ENCODE measurements at regions not wholly inside any gene's neighbourhood (a gene's known extent, or its start where the extent isn't known, plus 50 kb on each side); places are given as distances from the start of the nearest gene placed in this dataset.

DNA sequence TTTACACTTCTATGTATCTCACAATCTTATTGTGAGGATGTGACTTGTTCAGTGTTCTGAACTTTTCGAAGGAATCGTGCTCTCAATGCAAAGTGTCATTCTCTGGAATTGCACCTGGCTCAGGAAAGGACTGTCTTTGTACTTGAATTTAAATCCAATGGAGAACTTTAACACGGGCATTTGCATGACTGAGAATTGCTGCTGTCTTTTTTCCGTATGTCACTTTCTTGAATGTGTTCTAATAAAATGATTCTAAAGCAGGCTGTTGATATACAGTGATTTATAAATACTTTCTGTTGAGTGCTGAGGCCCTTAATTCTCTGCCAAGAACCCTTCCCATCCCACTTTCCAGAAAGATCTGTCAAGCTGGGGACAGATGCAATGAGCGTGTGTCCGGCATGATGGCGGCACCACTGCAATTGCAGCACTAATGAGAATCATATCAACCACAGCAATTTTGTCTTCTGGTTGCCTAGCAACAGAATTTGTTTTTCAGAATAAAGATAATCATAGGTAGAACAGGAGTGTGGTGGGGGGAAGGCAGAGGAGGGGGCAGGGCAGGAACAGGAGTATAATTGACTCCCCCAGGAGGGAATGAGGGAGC, 210.6 kb upstream of the UMPS start:
- H3K9me3 ChIP-seq (ENCODE audit: insufficient read depth, low read depth, low read length), result no peaks in the 10 kb centered on the region
- no peak overlapping the region for H3K9ac ChIP-seq (ENCODE audit: low read depth, low read length, poor library complexity, severe bottlenecking)
- H3F3A ChIP-seq (ENCODE audit: low read depth), result no peaks in the 10 kb centered on the region
- no peak overlapping the region for H2AFZ ChIP-seq (ENCODE audit: low read length)
- H3K9me2 ChIP-seq (replicated peaks; ENCODE audit: low read depth, low read length), result no peaks in the 10 kb centered on the region
- H4K20me1 ChIP-seq (ENCODE audit: insufficient read depth, low read length, poor library complexity, severe bottlenecking), result no peaks in the 10 kb centered on the region
- H3K4me2 ChIP-seq (ENCODE audit: low read depth, low read length, poor library complexity, severe bottlenecking), result no peak overlapping the region
- H3K4me3 ChIP-seq (ENCODE audit: low read length, poor library complexity, severe bottlenecking), result no peak overlapping the region
- no peaks in the 10 kb centered on the region for H3K79me2 ChIP-seq (ENCODE audit: insufficient read depth, low read length)
- H3K27me3 ChIP-seq (ENCODE audit: insufficient read depth, low read length, poor library complexity, severe bottlenecking), result no peaks in the 10 kb centered on the region
- no peaks in the 10 kb centered on the region for H3K36me3 ChIP-seq (ENCODE audit: insufficient read depth, low read length)
- TF ChIP-seq, protein P1, sequence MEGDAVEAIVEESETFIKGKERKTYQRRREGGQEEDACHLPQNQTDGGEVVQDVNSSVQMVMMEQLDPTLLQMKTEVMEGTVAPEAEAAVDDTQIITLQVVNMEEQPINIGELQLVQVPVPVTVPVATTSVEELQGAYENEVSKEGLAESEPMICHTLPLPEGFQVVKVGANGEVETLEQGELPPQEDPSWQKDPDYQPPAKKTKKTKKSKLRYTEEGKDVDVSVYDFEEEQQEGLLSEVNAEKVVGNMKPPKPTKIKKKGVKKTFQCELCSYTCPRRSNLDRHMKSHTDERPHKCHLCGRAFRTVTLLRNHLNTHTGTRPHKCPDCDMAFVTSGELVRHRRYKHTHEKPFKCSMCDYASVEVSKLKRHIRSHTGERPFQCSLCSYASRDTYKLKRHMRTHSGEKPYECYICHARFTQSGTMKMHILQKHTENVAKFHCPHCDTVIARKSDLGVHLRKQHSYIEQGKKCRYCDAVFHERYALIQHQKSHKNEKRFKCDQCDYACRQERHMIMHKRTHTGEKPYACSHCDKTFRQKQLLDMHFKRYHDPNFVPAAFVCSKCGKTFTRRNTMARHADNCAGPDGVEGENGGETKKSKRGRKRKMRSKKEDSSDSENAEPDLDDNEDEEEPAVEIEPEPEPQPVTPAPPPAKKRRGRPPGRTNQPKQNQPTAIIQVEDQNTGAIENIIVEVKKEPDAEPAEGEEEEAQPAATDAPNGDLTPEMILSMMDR (conservative IDR thresholded peaks at IDR 0.05; ENCODE audit: low read length), result no peak
- no peak for TF ChIP-seq EZH2phosphoT487 (IDR thresholded peaks at IDR 0.05; ENCODE audit: borderline replicate concordance)
- H3K4me1 ChIP-seq (ENCODE audit: insufficient read depth, low read length, poor library complexity, severe bottlenecking), result no peaks in the 10 kb centered on the region

DNA sequence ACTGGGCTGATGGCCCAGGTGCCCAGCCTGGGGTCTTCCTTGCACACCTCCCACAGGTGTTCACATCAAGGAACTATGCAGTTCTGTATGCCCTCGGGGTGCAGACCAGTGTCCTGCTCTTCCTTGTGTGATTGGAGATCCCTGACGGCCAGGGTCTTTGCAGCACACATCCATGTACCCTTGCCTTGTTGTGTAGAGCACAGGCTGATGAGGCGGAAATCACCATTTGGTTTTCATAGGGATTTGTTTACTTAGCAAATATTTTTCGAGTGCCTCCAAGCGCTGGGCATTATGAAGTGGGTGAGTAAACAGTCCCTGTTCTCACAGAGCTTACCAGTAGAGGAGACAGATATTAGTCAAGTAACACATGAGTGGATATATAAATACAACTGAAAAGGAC, 209.3 kb upstream of the UMPS start:
- no peaks in the 10 kb centered on the region for H3K79me2 ChIP-seq (ENCODE audit: insufficient read depth, low read length)
- no peaks in the 10 kb centered on the region for H3K9me3 ChIP-seq (ENCODE audit: insufficient read depth, low read depth, low read length)
- no peak overlapping the region for H3K4me2 ChIP-seq (ENCODE audit: low read depth, low read length, poor library complexity, severe bottlenecking)
- H3K4me3 ChIP-seq (ENCODE audit: low read length, poor library complexity, severe bottlenecking), result no peak overlapping the region
- no peak overlapping the region for H2AFZ ChIP-seq (ENCODE audit: low read length)
- H3K27me3 ChIP-seq (ENCODE audit: insufficient read depth, low read length, poor library complexity, severe bottlenecking), result no peaks in the 10 kb centered on the region
- no peak for TF ChIP-seq EZH2phosphoT487 (IDR thresholded peaks at IDR 0.05; ENCODE audit: borderline replicate concordance)
- TF ChIP-seq, protein P1 (conservative IDR thresholded peaks at IDR 0.05; ENCODE audit: low read length), result no peak
- no peak overlapping the region for H3K9ac ChIP-seq (ENCODE audit: low read depth, low read length, poor library complexity, severe bottlenecking)
- no peaks in the 10 kb centered on the region for H3F3A ChIP-seq (ENCODE audit: low read depth)
- no peaks in the 10 kb centered on the region for H3K36me3 ChIP-seq (ENCODE audit: insufficient read depth, low read length)
- H4K20me1 ChIP-seq (ENCODE audit: insufficient read depth, low read length, poor library complexity, severe bottlenecking), result no peaks in the 10 kb centered on the region
- H3K4me1 ChIP-seq (ENCODE audit: insufficient read depth, low read length, poor library complexity, severe bottlenecking), result no peaks in the 10 kb centered on the region
- no peaks in the 10 kb centered on the region for H3K9me2 ChIP-seq (replicated peaks; ENCODE audit: low read depth, low read length)

- Histone ChIP-seq H3K4me1 (ENCODE audit: insufficient read depth, low read length, poor library complexity, severe bottlenecking) (no peaks in the 10 kb centered on the region), H3K27me3 (ENCODE audit: insufficient read depth, low read length, poor library complexity, severe bottlenecking) (no peaks in the 10 kb centered on the region), H3K9me3 (ENCODE audit: insufficient read depth, low read depth, low read length) (no peaks in the 10 kb centered on the region), H2AFZ (ENCODE audit: low read length) (no peak overlapping the region), H3K4me2 (ENCODE audit: low read depth, low read length, poor library complexity, severe bottlenecking) (no peak overlapping the region), H4K20me1 (ENCODE audit: insufficient read depth, low read length, poor library complexity, severe bottlenecking) (no peaks in the 10 kb centered on the region), H3K9ac (ENCODE audit: low read depth, low read length, poor library complexity, severe bottlenecking) (no peak overlapping the region), H3F3A (ENCODE audit: low read depth) (no peaks in the 10 kb centered on the region), H3K9me2 (replicated peaks; ENCODE audit: low read depth, low read length) (no peaks in the 10 kb centered on the region), H3K36me3 (ENCODE audit: insufficient read depth, low read length) (no peaks in the 10 kb centered on the region), H3K4me3 (ENCODE audit: low read length, poor library complexity, severe bottlenecking) (no peak overlapping the region), H3K79me2 (ENCODE audit: insufficient read depth, low read length) (no peaks in the 10 kb centered on the region)
- no peak for TF ChIP-seq EZH2phosphoT487 (IDR thresholded peaks at IDR 0.05; ENCODE audit: borderline replicate concordance)
These were observed 208.1 kb upstream of the UMPS start for GRCh38 chr3:124522082-124522625.

- no peaks in the 10 kb centered on the region for H3K79me2 ChIP-seq (ENCODE audit: insufficient read depth, low read length)
- no peaks in the 10 kb centered on the region for H3K27me3 ChIP-seq (ENCODE audit: insufficient read depth, low read length, poor library complexity, severe bottlenecking)
- no peak for TF ChIP-seq EZH2phosphoT487 (IDR thresholded peaks at IDR 0.05; ENCODE audit: borderline replicate concordance)
- TF ChIP-seq, protein P1 (conservative IDR thresholded peaks at IDR 0.05; ENCODE audit: low read length), result peak; percentile 52
These were observed 203.7 kb upstream of the UMPS start for GRCh38 chr3:124526601-124527000.

More at GRCh38 chr3:124526601-124527000, 203.7 kb upstream of the UMPS start:
- Histone ChIP-seq H3K9me2 (replicated peaks; ENCODE audit: low read depth, low read length) (no peaks in the 10 kb centered on the region), H3K4me3 (ENCODE audit: low read length, poor library complexity, severe bottlenecking) (no peak overlapping the region), H2AFZ (ENCODE audit: low read length) (no peak overlapping the region), H3K4me1 (ENCODE audit: insufficient read depth, low read length, poor library complexity, severe bottlenecking) (no peaks in the 10 kb centered on the region), H3K9me3 (ENCODE audit: insufficient read depth, low read depth, low read length) (no peaks in the 10 kb centered on the region), H3K4me2 (ENCODE audit: low read depth, low read length, poor library complexity, severe bottlenecking) (no peak overlapping the region), H4K20me1 (ENCODE audit: insufficient read depth, low read length, poor library complexity, severe bottlenecking) (no peaks in the 10 kb centered on the region), H3K36me3 (ENCODE audit: insufficient read depth, low read length) (no peaks in the 10 kb centered on the region), H3F3A (ENCODE audit: low read depth) (no peaks in the 10 kb centered on the region), H3K9ac (ENCODE audit: low read depth, low read length, poor library complexity, severe bottlenecking) (no peak overlapping the region)

Data from Loucy (cell line).